Glutamatergic neuron (in vitro differentiated cells): ENCODE measurements at regions not wholly inside any gene's neighbourhood (a gene's known extent, or its start where the extent isn't known, plus 50 kb on each side); places are given as distances from the start of the nearest gene placed in this dataset.

Source experiments
- DNase-seq: peaks from one replicate; pipeline ENCODE4 v3.0.0; 2022
- H3K27ac Mint-ChIP-seq: one replicate; pipeline ENCODE4 v1.8.0; 2020; ENCODE audit warnings: mild to moderate bottlenecking, mixed read lengths, inconsistent platforms; ENCODE audit not compliant: unreplicated experiment
- H3K27me3 Mint-ChIP-seq: one replicate; pipeline ENCODE4 v1.8.0; 2020; ENCODE audit warnings: mild to moderate bottlenecking, moderate library complexity, mixed read lengths, inconsistent platforms; ENCODE audit not compliant: unreplicated experiment
- H3K36me3 Mint-ChIP-seq: one replicate; pipeline ENCODE4 v1.8.0; 2020; ENCODE audit warnings: mild to moderate bottlenecking, mixed read lengths, inconsistent platforms; ENCODE audit not compliant: unreplicated experiment
- H3K4me1 Mint-ChIP-seq: one replicate; pipeline ENCODE4 v1.8.0; 2020; ENCODE audit warnings: mild to moderate bottlenecking, low read depth, mixed read lengths, inconsistent platforms; ENCODE audit not compliant: unreplicated experiment
- H3K4me3 Mint-ChIP-seq: one replicate; pipeline ENCODE4 v1.8.0; 2020; ENCODE audit warnings: mild to moderate bottlenecking, mixed read lengths, inconsistent platforms; ENCODE audit not compliant: unreplicated experiment
- H3K9me3 Mint-ChIP-seq: one replicate; pipeline ENCODE4 v1.8.0; 2020; ENCODE audit warnings: mild to moderate bottlenecking, moderate library complexity, mixed read lengths, inconsistent platforms; ENCODE audit not compliant: unreplicated experiment
- CTCF ChIP-seq: fragments of 200-600 bp; sonication (generic); IDR thresholded peaks from one replicate; pipeline ENCODE4 v1.5.0; 2021; ENCODE audit not compliant: partially characterized antibody, unreplicated experiment

- no peaks in the 10 kb centered on the region for H3K27me3 Mint-ChIP-seq
- no peak overlapping the region for H3K27ac Mint-ChIP-seq
- peaks cover 5% of the 10 kb centered on the region for H3K36me3 Mint-ChIP-seq
- H3K4me1 Mint-ChIP-seq: peaks cover 2% of the 10 kb centered on the region
- peaks cover 1% of the 10 kb centered on the region for H3K9me3 Mint-ChIP-seq
- TF ChIP-seq CTCF: no peak
- DNase-seq: no peak
- no peak overlapping the region for H3K4me3 Mint-ChIP-seq
Measured at GRCh38 chr2:147740211-147740927, 104.5 kb upstream of the ACVR2A start.

- H3K4me1 Mint-ChIP-seq: peaks cover 2% of the 10 kb centered on the region
- no peak overlapping the region for H3K27ac Mint-ChIP-seq
- H3K27me3 Mint-ChIP-seq: no peaks in the 10 kb centered on the region
- peaks cover 1% of the 10 kb centered on the region for H3K9me3 Mint-ChIP-seq
- TF ChIP-seq CTCF: no peak
- no peak for DNase-seq
- no peak overlapping the region for H3K4me3 Mint-ChIP-seq
- H3K36me3 Mint-ChIP-seq: peaks cover 5% of the 10 kb centered on the region
Measured at GRCh38 chr2:147739508-147739907, 105.3 kb upstream of the ACVR2A start.

GRCh38 chr2:147718831-147719230 is 126.0 kb upstream of the ACVR2A start:
- peaks cover 3% of the 10 kb centered on the region for H3K9me3 Mint-ChIP-seq
- H3K4me3 Mint-ChIP-seq: no peak overlapping the region
- H3K27me3 Mint-ChIP-seq: no peaks in the 10 kb centered on the region
- peaks cover 1% of the 10 kb centered on the region for H3K4me1 Mint-ChIP-seq
- H3K36me3 Mint-ChIP-seq: no peaks in the 10 kb centered on the region
- H3K27ac Mint-ChIP-seq: no peak overlapping the region
- DNase-seq: no peak
- no peak for TF ChIP-seq CTCF

- no peaks in the 10 kb centered on the region for H3K27me3 Mint-ChIP-seq
- no peaks in the 10 kb centered on the region for H3K4me1 Mint-ChIP-seq
- H3K4me3 Mint-ChIP-seq: no peak overlapping the region
- H3K9me3 Mint-ChIP-seq: peaks cover 7% of the 10 kb centered on the region
- no peak for DNase-seq
- TF ChIP-seq CTCF: no peak
- no peak overlapping the region for H3K27ac Mint-ChIP-seq
- peaks cover 14% of the 10 kb centered on the region for H3K36me3 Mint-ChIP-seq
Measured at GRCh38 chr2:147716906-147717305, 127.9 kb upstream of the ACVR2A start.

GRCh38 chr2:147715807-147716206 is 129.0 kb upstream of the ACVR2A start:
- peaks cover 20% of the 10 kb centered on the region for H3K36me3 Mint-ChIP-seq
- no peaks in the 10 kb centered on the region for H3K27me3 Mint-ChIP-seq
- no peaks in the 10 kb centered on the region for H3K4me1 Mint-ChIP-seq
- no peak for TF ChIP-seq CTCF
- H3K27ac Mint-ChIP-seq: no peak overlapping the region
- no peak for DNase-seq
- no peak overlapping the region for H3K4me3 Mint-ChIP-seq
- H3K9me3 Mint-ChIP-seq: peaks cover 5% of the 10 kb centered on the region
